IMR-90 (cell line): ENCODE measurements at regions not wholly inside any gene's neighbourhood (a gene's known extent, or its start where the extent isn't known, plus 50 kb on each side); places are given as distances from the start of the nearest gene placed in this dataset.

Experiments used
- ATAC-seq: fragments of 200-7000 bp; cut with Tn5 transposase; 2 replicates; pipeline ENCODE4 v1.9.1; 2020; ENCODE audit warnings: low read depth, mild to moderate bottlenecking, moderate library complexity
- BruUV-seq: library from RNA; stranded (reverse); fragments of 400-500 nt; replicated peaks from 2 replicates; lab custom pipeline; 2021; lab: Mats Ljungman, UMichigan
- CTCF ChIA-PET: fragments of 300-600 bp; formaldehyde crosslinking; extraction: SDS; loops from one replicate; lab custom pipeline; 2021; ENCODE audit warnings: antibody characterized with exemption; lab: Yijun Ruan, JAX
- POLR2A ChIA-PET: fragments of 300-600 bp; sonication (Branson Sonifier 250); formaldehyde crosslinking; loops from one replicate; lab custom pipeline; 2022; ENCODE audit warnings: antibody characterized with exemption; ENCODE audit not compliant: unreplicated experiment; lab: Charles Lee
- DNase-seq: peaks from one replicate; pipeline ENCODE4 v3.0.0; 2013
- H2AFZ ChIP-seq: replicated peaks from 2 replicates; pipeline ENCODE3; 2013; ENCODE audit warnings: low read length, mild to moderate bottlenecking; ENCODE audit not compliant: poor library complexity
- H2AK5ac ChIP-seq: 2 replicates; pipeline ENCODE4 v1.6.1; 2013; ENCODE audit warnings: low read depth, low read length, inconsistent platforms
- H2AK9ac ChIP-seq: replicated peaks from 2 replicates; pipeline ENCODE3; 2013; ENCODE audit warnings: mild to moderate bottlenecking, low read depth, low read length, moderate library complexity; ENCODE audit not compliant: poor library complexity
- H2BK120ac ChIP-seq: 2 replicates; pipeline ENCODE4 v1.6.1; 2013; ENCODE audit warnings: low read depth, low read length, inconsistent platforms
- H2BK15ac ChIP-seq: 3 replicates; pipeline ENCODE4 v1.6.1; 2013; ENCODE audit warnings: low read depth, low read length, inconsistent platforms
- H2BK20ac ChIP-seq: 2 replicates; pipeline ENCODE4 v1.6.1; 2013; ENCODE audit warnings: low read depth, mild to moderate bottlenecking, inconsistent platforms, low read length, moderate library complexity
- H2BK5ac ChIP-seq: 2 replicates; pipeline ENCODE4 v1.6.1; 2013; ENCODE audit warnings: mild to moderate bottlenecking, low read depth, low read length, inconsistent platforms; ENCODE audit not compliant: poor library complexity, severe bottlenecking
- H3K14ac ChIP-seq: replicated peaks from 2 replicates; pipeline ENCODE4 v1.6.1; 2013; ENCODE audit warnings: low read depth, low read length, inconsistent platforms
- H3K18ac ChIP-seq: 2 replicates; pipeline ENCODE4 v1.6.1; 2013; ENCODE audit warnings: low read depth, low read length, control low read depth
- H3K23ac ChIP-seq: 2 replicates; pipeline ENCODE4 v1.6.1; 2013; ENCODE audit warnings: low read depth, low read length, inconsistent platforms
- H3K27ac ChIP-seq: 2 replicates; pipeline ENCODE4 v1.5.1; 2013; ENCODE audit warnings: mild to moderate bottlenecking, control low read depth, low read length; ENCODE audit not compliant: insufficient read depth
- H3K27me3 ChIP-seq: 2 replicates; pipeline ENCODE4 v1.6.1; 2013; ENCODE audit warnings: low read length; ENCODE audit not compliant: control insufficient read depth, insufficient read depth
- H3K36me3 ChIP-seq: 2 replicates; pipeline ENCODE4 v1.6.1; 2013; ENCODE audit warnings: low read length, mixed read lengths; ENCODE audit not compliant: control insufficient read depth, insufficient read depth
- H3K4ac ChIP-seq: 2 replicates; pipeline ENCODE4 v1.6.1; 2013; ENCODE audit warnings: low read depth, low read length, inconsistent platforms
- H3K4me1 ChIP-seq: 2 replicates; pipeline ENCODE4 v1.6.1; 2013; ENCODE audit warnings: low read length, mixed read lengths; ENCODE audit not compliant: control insufficient read depth, insufficient read depth
- H3K4me2 ChIP-seq: 2 replicates; pipeline ENCODE4 v1.6.1; 2013; ENCODE audit warnings: low read depth, mild to moderate bottlenecking, control low read depth, low read length, moderate library complexity
- H3K4me3 ChIP-seq: 2 replicates; pipeline ENCODE4 v1.5.1; 2013; ENCODE audit warnings: low read depth, mild to moderate bottlenecking, control low read depth, low read length, moderate library complexity; ENCODE audit not compliant: insufficient read depth
- H3K56ac ChIP-seq: 2 replicates; pipeline ENCODE4 v1.6.1; 2013; ENCODE audit warnings: low read length, inconsistent platforms; ENCODE audit not compliant: insufficient read depth; ENCODE audit errors: extremely low read depth
- H3K79me1 ChIP-seq, 2 experiments: 2 replicates each; pipeline ENCODE4 v1.6.1; 2013; ENCODE audit warnings: low read length in 2 of 2, inconsistent platforms in 1 of 2, low read depth in 1 of 2
- H3K9ac ChIP-seq: 2 replicates; pipeline ENCODE4 v1.6.1; 2013; ENCODE audit warnings: low read depth, low read length, control low read depth
- H3K9me1 ChIP-seq: 2 replicates; pipeline ENCODE4 v1.6.1; 2013; ENCODE audit warnings: low read length, inconsistent platforms; ENCODE audit not compliant: insufficient read depth
- H3K9me3 ChIP-seq: 2 replicates; pipeline ENCODE4 v1.6.1; 2013; ENCODE audit warnings: low read length; ENCODE audit not compliant: control insufficient read depth, insufficient read depth
- H4K20me1 ChIP-seq: 2 replicates; pipeline ENCODE4 v1.6.1; 2013; ENCODE audit warnings: low read length, inconsistent platforms; ENCODE audit not compliant: insufficient read depth
- H4K5ac ChIP-seq: 2 replicates; pipeline ENCODE4 v1.6.1; 2013; ENCODE audit warnings: mild to moderate bottlenecking, low read depth, low read length, control low read depth
- H4K8ac ChIP-seq, 2 experiments: 2 replicates each; pipeline ENCODE4 v1.6.1; 2013; ENCODE audit warnings: low read depth in 2 of 2, low read length in 2 of 2, control low read depth in 1 of 2, inconsistent platforms in 1 of 2
- H4K91ac ChIP-seq: 2 replicates; pipeline ENCODE4 v1.6.1; 2013; ENCODE audit warnings: low read depth, low read length, inconsistent platforms; ENCODE audit not compliant: insufficient read depth
- BHLHE40 ChIP-seq: fragments of 150-350 bp; IDR thresholded peaks from 2 replicates; pipeline ENCODE4 v1.6.1; 2016; ENCODE audit warnings: mild to moderate bottlenecking, low read depth, low read length
- CEBPB ChIP-seq: IDR thresholded peaks from 2 replicates; pipeline ENCODE4 v1.6.1; 2012; ENCODE audit warnings: low read depth, low read length, improper control_type of control experiment
- CHD1 ChIP-seq: IDR thresholded peaks from 2 replicates; pipeline ENCODE4 v1.6.1; 2012; ENCODE audit warnings: low read depth, low read length, improper control_type of control experiment
- ELK1 ChIP-seq: fragments of 150-350 bp; IDR thresholded peaks from 2 replicates; pipeline ENCODE4 v1.6.1; 2016; ENCODE audit warnings: low read depth, mild to moderate bottlenecking, low read length, moderate library complexity, borderline replicate concordance
- FOS ChIP-seq: fragments of 150-350 bp; IDR thresholded peaks from 2 replicates; pipeline ENCODE4 v1.6.1; 2016; ENCODE audit warnings: low read depth, low read length
- MXI1 ChIP-seq: IDR thresholded peaks from 2 replicates; pipeline ENCODE4 v1.6.1; 2012; ENCODE audit warnings: low read depth, mild to moderate bottlenecking, low read length, moderate library complexity, borderline replicate concordance
- NFE2L2 ChIP-seq: fragments of 150-350 bp; IDR thresholded peaks from 2 replicates; pipeline ENCODE4 v1.6.1; 2016; ENCODE audit warnings: low read depth, mild to moderate bottlenecking, low read length
- POLR2A ChIP-seq: IDR thresholded peaks from 2 replicates; pipeline ENCODE4 v1.6.1; 2012; ENCODE audit warnings: mild to moderate bottlenecking, low read depth, low read length
- RAD21 ChIP-seq: IDR thresholded peaks from 2 replicates; pipeline ENCODE4 v1.6.1; 2012; ENCODE audit warnings: low read length, improper control_type of control experiment
- RCOR1 ChIP-seq: IDR thresholded peaks from 2 replicates; pipeline ENCODE4 v1.6.1; 2012; ENCODE audit warnings: mild to moderate bottlenecking, low read length, improper control_type of control experiment; ENCODE audit not compliant: insufficient replicate concordance
- RFX5 ChIP-seq: IDR thresholded peaks from 2 replicates; pipeline ENCODE4 v1.8.0; 2012; ENCODE audit warnings: low read depth, mild to moderate bottlenecking, low read length, moderate library complexity
- SMC3 ChIP-seq: fragments of 150-350 bp; IDR thresholded peaks from 2 replicates; pipeline ENCODE4 v1.6.1; 2016; ENCODE audit warnings: low read depth, mild to moderate bottlenecking, antibody characterized with exemption, low read length, moderate library complexity
- USF2 ChIP-seq: fragments of 150-350 bp; IDR thresholded peaks from 2 replicates; pipeline ENCODE4 v1.6.1; 2017; ENCODE audit warnings: mild to moderate bottlenecking, antibody characterized with exemption, low read length, low read depth
- WGBS, 2 experiments: methylation state at CpG; one replicate each; pipeline versions ENCODE4 v1.1.5 to v1.1.7; 2013; ENCODE audit warnings: missing lambda C conversion rate in 2 of 2; ENCODE audit not compliant: insufficient read length in 1 of 2; ENCODE audit errors: extremely low coverage in 2 of 2; 5-methylcytosine and 5-hydroxymethylcytosine counted together
- dilution Hi-C: fragments of 300-500 bp; cut with HindIII; formaldehyde crosslinking; loops from one replicate; pipeline ENCODE4 v1.14.3; 2018; ENCODE audit warnings: low sequenced_read_pairs; ENCODE audit not compliant: unreplicated experiment
- in situ Hi-C: fragments of 300-500 bp; cut with MboI; formaldehyde crosslinking; loops from 3 replicates; pipeline ENCODE4 v1.14.3; 2019; ENCODE audit warnings: low sequenced_read_pairs, inconsistent platforms, mixed read lengths
- intact Hi-C: fragments of 100-400 bp; cut with micrococcal nuclease; formaldehyde crosslinking; loops from 2 replicates; pipeline ENCODE4 v1.10.0; 2022
- TF ChIP-seq, protein P1 (sequence below): conservative IDR thresholded peaks from 2 replicates; pipeline ENCODE4 v1.5.1; 2012; ENCODE audit warnings: mild to moderate bottlenecking, low read depth, low read length, improper control_type of control experiment

DNA sequence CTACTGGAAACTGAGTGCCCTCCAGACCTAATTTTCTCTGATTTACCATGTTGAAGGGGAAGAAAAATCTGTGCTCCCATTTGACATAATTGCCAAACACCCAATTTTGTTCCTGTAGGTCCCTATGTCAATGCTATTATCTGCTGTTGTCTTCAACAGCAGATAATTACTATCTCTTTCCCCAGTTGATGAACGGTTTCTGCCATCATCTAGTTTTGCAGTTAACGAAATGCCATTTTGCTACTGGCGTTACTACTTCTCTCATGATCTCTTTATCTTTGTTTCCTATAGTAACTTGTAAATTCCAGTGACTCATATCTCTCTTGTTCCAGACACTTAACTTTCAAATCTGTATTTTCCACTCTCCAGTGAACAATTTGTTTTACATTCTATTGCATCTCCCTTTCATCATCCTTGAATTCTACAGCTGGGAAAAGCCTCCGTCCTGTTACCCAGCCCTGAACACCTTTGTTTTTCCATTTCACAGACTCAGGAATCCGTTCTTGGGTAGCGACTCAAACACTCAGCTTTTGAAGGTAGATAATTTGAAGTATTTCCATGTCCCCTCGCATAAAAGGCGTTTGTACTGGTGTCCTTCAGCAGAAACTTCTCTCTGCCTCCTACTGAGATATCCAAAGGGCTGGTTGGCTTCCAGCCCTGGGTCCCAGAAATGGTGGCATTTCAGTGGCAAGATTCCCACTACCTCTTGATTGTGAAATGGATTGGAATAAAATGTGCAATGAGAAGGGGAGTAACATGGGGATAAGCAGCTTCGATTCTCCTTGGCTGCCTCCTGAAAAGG is 111.7 kb downstream of the FOXB1 start:
- Histone ChIP-seq H3K4ac (no peak overlapping the region), H4K91ac (no peak overlapping the region), H2AK5ac (no peak overlapping the region), H3K36me3 (no peaks in the 10 kb centered on the region), H4K20me1 (no peaks in the 10 kb centered on the region), H2BK5ac (no peak overlapping the region), H3K79me1 (no peaks in the 10 kb centered on the region), H2AFZ (no peak overlapping the region), H2BK120ac (no peak overlapping the region), H3K9me3 (no peaks in the 10 kb centered on the region), H3K9ac (no peak overlapping the region), H3K23ac (no peak overlapping the region), H2BK20ac (no peak overlapping the region), H3K4me2 (no peak overlapping the region), H3K56ac (no peak overlapping the region), H2BK15ac (no peak overlapping the region), H3K9me1 (no peaks in the 10 kb centered on the region), H3K18ac (no peak overlapping the region), H3K4me1 (no peaks in the 10 kb centered on the region), H3K14ac (no peak overlapping the region), H3K27me3 (peaks cover 25% of the 10 kb centered on the region), H3K27ac (no peak overlapping the region), H4K8ac (no peak overlapping the region), H3K4me3 (no peak overlapping the region), H2AK9ac (no peak overlapping the region), H4K5ac (no peak overlapping the region)
- intact Hi-C loops: no loop called here
- WGBS, 2 experiments: 27% methylated on average over 3 of the region's 9 CpGs; no CpG with 5 or more reads in 1 of the 2 experiments
- dilution Hi-C loops: no loop called here
- BruUV-seq: no TSS peak
- in situ Hi-C loops: no loop called here
- ATAC-seq: no peak
- no peak for TF ChIP-seq POLR2A
- no peak for TF ChIP-seq RFX5
- TF ChIP-seq USF2: no peak
- TF ChIP-seq, protein P1, sequence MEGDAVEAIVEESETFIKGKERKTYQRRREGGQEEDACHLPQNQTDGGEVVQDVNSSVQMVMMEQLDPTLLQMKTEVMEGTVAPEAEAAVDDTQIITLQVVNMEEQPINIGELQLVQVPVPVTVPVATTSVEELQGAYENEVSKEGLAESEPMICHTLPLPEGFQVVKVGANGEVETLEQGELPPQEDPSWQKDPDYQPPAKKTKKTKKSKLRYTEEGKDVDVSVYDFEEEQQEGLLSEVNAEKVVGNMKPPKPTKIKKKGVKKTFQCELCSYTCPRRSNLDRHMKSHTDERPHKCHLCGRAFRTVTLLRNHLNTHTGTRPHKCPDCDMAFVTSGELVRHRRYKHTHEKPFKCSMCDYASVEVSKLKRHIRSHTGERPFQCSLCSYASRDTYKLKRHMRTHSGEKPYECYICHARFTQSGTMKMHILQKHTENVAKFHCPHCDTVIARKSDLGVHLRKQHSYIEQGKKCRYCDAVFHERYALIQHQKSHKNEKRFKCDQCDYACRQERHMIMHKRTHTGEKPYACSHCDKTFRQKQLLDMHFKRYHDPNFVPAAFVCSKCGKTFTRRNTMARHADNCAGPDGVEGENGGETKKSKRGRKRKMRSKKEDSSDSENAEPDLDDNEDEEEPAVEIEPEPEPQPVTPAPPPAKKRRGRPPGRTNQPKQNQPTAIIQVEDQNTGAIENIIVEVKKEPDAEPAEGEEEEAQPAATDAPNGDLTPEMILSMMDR: no peak
- TF ChIP-seq BHLHE40: no peak
- no peak for TF ChIP-seq RAD21
- no peak for TF ChIP-seq MXI1
- no peak for TF ChIP-seq SMC3
- TF ChIP-seq ELK1: no peak
- no peak for TF ChIP-seq FOS
- TF ChIP-seq CEBPB: no peak
- no peak for TF ChIP-seq NFE2L2
- TF ChIP-seq CHD1: no peak
- TF ChIP-seq RCOR1: no peak
- peak; percentile 19 for DNase-seq
- ChIA-PET POLR2A (no interaction called here), CTCF (interaction anchor here (0.8 kb wide), 1 partner anchor 11 kb away, joined by 3 read pairs; no protein-coding TSS in a partner anchor)
